ENCODE measurements at regions not wholly inside any gene's neighbourhood (a gene's known extent, or its start where the extent isn't known, plus 50 kb on each side); places are given as distances from the start of the nearest gene placed in this dataset.
A peak's percentile ranks its signal among the peaks of the same experiment; 100 is the strongest.
"Not testable (repeated sequence)": the region's sequence is repeated elsewhere in the genome, so short reads cannot be mapped to it uniquely, and the experiment has no call there.

DNA sequence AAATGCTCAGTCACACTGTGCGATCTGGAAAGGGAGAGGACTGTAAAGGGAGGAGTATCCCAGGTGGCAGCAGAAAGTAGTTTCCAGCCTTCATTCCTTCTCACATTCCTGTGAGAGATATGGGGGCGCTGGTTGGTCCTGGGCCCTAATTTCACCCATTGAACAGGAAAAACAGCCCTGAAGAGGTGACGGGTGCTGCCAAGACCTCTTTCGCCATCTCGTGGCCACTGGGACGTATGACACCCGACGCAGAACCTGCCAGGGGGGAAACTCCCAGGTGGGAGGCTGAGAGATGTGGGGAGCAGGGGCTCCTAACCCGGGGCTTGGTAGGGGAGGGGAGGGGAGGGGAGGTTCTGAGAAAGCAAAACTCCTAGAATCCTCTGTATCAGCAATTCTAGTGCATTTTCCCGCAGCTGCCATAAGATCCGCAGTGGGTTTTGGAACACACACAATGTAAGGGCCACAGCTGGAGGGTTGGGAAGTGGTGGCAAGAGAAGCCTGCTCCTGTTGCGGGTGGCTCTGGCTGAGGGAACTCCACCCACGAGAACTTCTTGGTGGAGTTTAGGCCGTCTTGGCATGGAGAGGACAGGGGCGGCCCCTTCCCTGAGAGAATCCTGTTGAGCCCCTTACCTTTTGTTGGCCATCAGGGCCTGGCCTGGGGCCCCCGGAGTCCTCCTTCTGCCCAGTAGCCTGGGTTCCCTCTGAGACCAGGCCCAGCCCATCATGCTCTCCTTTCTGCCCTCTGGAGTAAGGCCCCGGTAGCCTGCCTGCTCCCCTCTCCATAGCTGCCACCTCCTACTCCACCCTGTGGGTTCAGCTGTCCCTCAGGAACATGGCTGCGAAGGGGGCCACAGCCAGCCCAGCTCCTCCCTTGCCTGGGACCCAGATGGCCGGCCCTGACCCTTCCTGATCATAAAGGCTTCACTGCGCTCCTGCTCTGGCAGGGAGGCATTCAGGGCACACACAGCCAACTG lies 134.1 kb downstream of the OR13H1 start:
- Histone ChIP-seq H3K36me3 (ENCODE audit: control insufficient read depth, insufficient read depth, low read length) (no peaks in the 10 kb centered on the region), H3K4me2 (ENCODE audit: low read length) (no peak overlapping the region), H3K79me2 (ENCODE audit: control insufficient read depth, insufficient read depth, low read length) (no peaks in the 10 kb centered on the region), H2BK120ac (ENCODE audit: low read depth, low read length) (no peak overlapping the region), H3K4me1 (ENCODE audit: control insufficient read depth, low read depth, low read length) (no peaks in the 10 kb centered on the region), H3K27me3 (ENCODE audit: insufficient read depth, low read length, poor library complexity) (no peaks in the 10 kb centered on the region), H2BK15ac (replicated peaks; ENCODE audit: low read depth) (no peak overlapping the region), H3K18ac (ENCODE audit: low read length) (no peak overlapping the region), H3K4me3 (ENCODE audit: low read length) (no peak overlapping the region), H3K4ac (ENCODE audit: low read depth, low read length) (no peak overlapping the region), H4K8ac (ENCODE audit: low read depth, low read length) (no peak overlapping the region), H3K23ac (ENCODE audit: low read length) (no peak overlapping the region), H3K27ac (ENCODE audit: low read depth, low read length) (no peak overlapping the region), H4K5ac (ENCODE audit: low read length) (no peak overlapping the region), H3K79me1 (ENCODE audit: low read length) (no peaks in the 10 kb centered on the region), H2BK5ac (ENCODE audit: low read length) (no peak overlapping the region), H3K9ac (ENCODE audit: low read length) (no peak overlapping the region), H2AK5ac (ENCODE audit: low read length) (no peak overlapping the region), H3K56ac (ENCODE audit: low read length) (no peak overlapping the region)
- DNase-seq: peak; percentile 54
- no CpG with 5 or more reads among the region's 20 CpGs for WGBS (ENCODE audit: extremely low coverage, insufficient coverage, low lambda C conversion rate)

DNA sequence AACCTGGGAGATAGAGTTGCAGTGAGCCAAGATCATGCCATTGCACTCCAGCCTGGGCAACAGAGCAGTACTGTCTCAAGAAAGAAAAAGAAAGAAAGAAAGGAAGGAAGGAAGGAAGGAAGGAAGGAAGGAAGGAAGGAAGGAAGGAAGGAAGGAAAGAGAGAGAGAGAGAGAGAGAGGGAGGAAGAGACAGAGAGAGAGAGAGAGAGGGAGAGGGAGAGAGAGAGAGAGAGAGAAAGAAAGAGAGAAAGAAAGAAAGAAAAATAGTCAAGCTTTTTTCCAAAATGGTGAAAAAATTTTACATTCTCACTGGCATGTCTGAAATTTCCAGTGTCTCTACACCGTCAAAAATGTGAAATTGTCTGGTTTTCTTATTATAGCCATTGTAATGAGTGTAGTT lies 138.9 kb downstream of the OR13H1 start:
- H3K4me3 ChIP-seq (ENCODE audit: low read length); H3K27me3 ChIP-seq (ENCODE audit: insufficient read depth, low read length, poor library complexity); H2BK5ac ChIP-seq (ENCODE audit: low read length); H3K23ac ChIP-seq (ENCODE audit: low read length); DNase-seq; H3K4me1 ChIP-seq (ENCODE audit: control insufficient read depth, low read depth, low read length); H3K79me1 ChIP-seq (ENCODE audit: low read length); H4K8ac ChIP-seq (ENCODE audit: low read depth, low read length); H2BK120ac ChIP-seq (ENCODE audit: low read depth, low read length); H3K9ac ChIP-seq (ENCODE audit: low read length); H3K36me3 ChIP-seq (ENCODE audit: control insufficient read depth, insufficient read depth, low read length); H3K18ac ChIP-seq (ENCODE audit: low read length); H3K4ac ChIP-seq (ENCODE audit: low read depth, low read length); H4K5ac ChIP-seq (ENCODE audit: low read length); H3K4me2 ChIP-seq (ENCODE audit: low read length); H3K27ac ChIP-seq (ENCODE audit: low read depth, low read length); H3K56ac ChIP-seq (ENCODE audit: low read length); H3K79me2 ChIP-seq (ENCODE audit: control insufficient read depth, insufficient read depth, low read length); H2BK15ac ChIP-seq (replicated peaks; ENCODE audit: low read depth); H2AK5ac ChIP-seq (ENCODE audit: low read length): not testable (repeated sequence)
- no CpG with 5 or more reads among the region's 1 CpG for WGBS (ENCODE audit: extremely low coverage, insufficient coverage, low lambda C conversion rate)

DNA sequence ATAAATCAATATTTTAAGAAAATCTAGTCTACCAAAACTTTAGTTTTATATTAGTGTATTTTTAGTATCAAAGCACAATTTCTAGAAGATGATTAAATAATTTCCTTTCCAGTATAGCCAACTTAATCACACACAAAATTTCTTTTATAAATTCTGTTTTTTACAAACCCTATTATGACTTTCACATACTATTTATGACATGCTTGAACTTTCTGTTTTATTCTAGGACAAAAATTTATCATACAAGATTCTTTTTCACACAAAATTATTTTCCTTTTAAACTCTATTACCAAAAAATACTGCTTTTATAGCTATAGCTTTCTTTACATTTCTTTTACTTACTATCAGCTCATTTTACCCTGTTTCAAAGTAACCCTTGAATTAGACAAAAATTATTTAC lies 149.5 kb downstream of the OR13H1 start:
- H2BK120ac ChIP-seq (ENCODE audit: low read depth, low read length): no peak overlapping the region
- no peaks in the 10 kb centered on the region for H3K79me1 ChIP-seq (ENCODE audit: low read length)
- H3K4me1 ChIP-seq (ENCODE audit: control insufficient read depth, low read depth, low read length): no peaks in the 10 kb centered on the region
- no peak overlapping the region for H2AK5ac ChIP-seq (ENCODE audit: low read length)
- H3K4me2 ChIP-seq (ENCODE audit: low read length): no peak overlapping the region
- H3K56ac ChIP-seq (ENCODE audit: low read length): no peak overlapping the region
- no peak overlapping the region for H3K4me3 ChIP-seq (ENCODE audit: low read length)
- no peak overlapping the region for H3K23ac ChIP-seq (ENCODE audit: low read length)
- H2BK5ac ChIP-seq (ENCODE audit: low read length): no peak overlapping the region
- DNase-seq: no peak
- H3K79me2 ChIP-seq (ENCODE audit: control insufficient read depth, insufficient read depth, low read length): no peaks in the 10 kb centered on the region
- no peaks in the 10 kb centered on the region for H3K27me3 ChIP-seq (ENCODE audit: insufficient read depth, low read length, poor library complexity)
- no peak overlapping the region for H3K9ac ChIP-seq (ENCODE audit: low read length)
- no peak overlapping the region for H3K27ac ChIP-seq (ENCODE audit: low read depth, low read length)
- no peak overlapping the region for H2BK15ac ChIP-seq (replicated peaks; ENCODE audit: low read depth)
- no peak overlapping the region for H3K18ac ChIP-seq (ENCODE audit: low read length)
- no peak overlapping the region for H4K8ac ChIP-seq (ENCODE audit: low read depth, low read length)
- H3K36me3 ChIP-seq (ENCODE audit: control insufficient read depth, insufficient read depth, low read length): no peaks in the 10 kb centered on the region
- H4K5ac ChIP-seq (ENCODE audit: low read length): no peak overlapping the region
- H3K4ac ChIP-seq (ENCODE audit: low read depth, low read length): no peak overlapping the region

GRCh38 chrX:131696989-131697388 lies 153.1 kb downstream of the OR13H1 start:
- H2AK5ac ChIP-seq (ENCODE audit: low read length); H3K9ac ChIP-seq (ENCODE audit: low read length); H4K5ac ChIP-seq (ENCODE audit: low read length); H3K4ac ChIP-seq (ENCODE audit: low read depth, low read length); DNase-seq; H3K56ac ChIP-seq (ENCODE audit: low read length); H2BK120ac ChIP-seq (ENCODE audit: low read depth, low read length); H2BK5ac ChIP-seq (ENCODE audit: low read length); H3K79me2 ChIP-seq (ENCODE audit: control insufficient read depth, insufficient read depth, low read length); H3K36me3 ChIP-seq (ENCODE audit: control insufficient read depth, insufficient read depth, low read length); H4K8ac ChIP-seq (ENCODE audit: low read depth, low read length); H3K79me1 ChIP-seq (ENCODE audit: low read length); H2BK15ac ChIP-seq (replicated peaks; ENCODE audit: low read depth); H3K27ac ChIP-seq (ENCODE audit: low read depth, low read length); H3K4me3 ChIP-seq (ENCODE audit: low read length); H3K18ac ChIP-seq (ENCODE audit: low read length); H3K27me3 ChIP-seq (ENCODE audit: insufficient read depth, low read length, poor library complexity); H3K4me1 ChIP-seq (ENCODE audit: control insufficient read depth, low read depth, low read length); H3K23ac ChIP-seq (ENCODE audit: low read length); H3K4me2 ChIP-seq (ENCODE audit: low read length): not testable (repeated sequence)
- WGBS (ENCODE audit: extremely low coverage, insufficient coverage, low lambda C conversion rate): no CpG with 5 or more reads among the region's 3 CpGs

GRCh38 chrX:131703646-131704045 lies 159.8 kb downstream of the OR13H1 start:
- DNase-seq: no peak
- Histone ChIP-seq H3K27me3 (ENCODE audit: insufficient read depth, low read length, poor library complexity) (no peaks in the 10 kb centered on the region), H4K5ac (ENCODE audit: low read length) (no peak overlapping the region), H3K79me2 (ENCODE audit: control insufficient read depth, insufficient read depth, low read length) (no peaks in the 10 kb centered on the region), H3K36me3 (ENCODE audit: control insufficient read depth, insufficient read depth, low read length) (no peaks in the 10 kb centered on the region), H3K18ac (ENCODE audit: low read length) (no peak overlapping the region), H2BK5ac (ENCODE audit: low read length) (no peak overlapping the region), H3K4me2 (ENCODE audit: low read length) (no peak overlapping the region), H2BK15ac (replicated peaks; ENCODE audit: low read depth) (no peak overlapping the region), H3K23ac (ENCODE audit: low read length) (no peak overlapping the region), H2BK120ac (ENCODE audit: low read depth, low read length) (no peak overlapping the region), H3K27ac (ENCODE audit: low read depth, low read length) (no peak overlapping the region), H3K9ac (ENCODE audit: low read length) (no peak overlapping the region), H3K4me1 (ENCODE audit: control insufficient read depth, low read depth, low read length) (no peaks in the 10 kb centered on the region), H3K56ac (ENCODE audit: low read length) (no peak overlapping the region), H3K4me3 (ENCODE audit: low read length) (no peak overlapping the region), H3K4ac (ENCODE audit: low read depth, low read length) (no peak overlapping the region), H2AK5ac (ENCODE audit: low read length) (no peak overlapping the region), H4K8ac (ENCODE audit: low read depth, low read length) (no peak overlapping the region), H3K79me1 (ENCODE audit: low read length) (no peaks in the 10 kb centered on the region)
- no CpG with 5 or more reads among the region's 6 CpGs for WGBS (ENCODE audit: extremely low coverage, insufficient coverage, low lambda C conversion rate)
